WTC11 (cell line): ENCODE measurements at regions not wholly inside any gene's neighbourhood (a gene's known extent, or its start where the extent isn't known, plus 50 kb on each side); places are given as distances from the start of the nearest gene placed in this dataset.

Source experiments
- ATAC-seq: fragments of 200-7000 bp; cut with Tn5 transposase; 2 replicates; pipeline ENCODE4 v1.10.0; 2021; ENCODE audit warnings: mild to moderate bottlenecking, moderate library complexity
- CTCF ChIA-PET: fragments of 300-600 bp; sonication (Branson Sonifier 250); formaldehyde crosslinking; loops from one replicate; lab custom pipeline; 2021; ENCODE audit warnings: antibody characterized with exemption; lab: Charles Lee
- POLR2A ChIA-PET: fragments of 350-600 bp; sonication (Branson Sonifier 250); formaldehyde crosslinking; loops from one replicate; lab custom pipeline; 2021; ENCODE audit warnings: antibody characterized with exemption; lab: Charles Lee
- DNase-seq: peaks from one replicate; pipeline ENCODE4 v3.0.0; 2021; ENCODE audit warnings: low spot score
- H3K27ac Mint-ChIP-seq: 2 replicates; pipeline ENCODE4 v1.8.0; 2021; ENCODE audit warnings: mixed read lengths
- H3K27me3 Mint-ChIP-seq: 2 replicates; pipeline ENCODE4 v1.8.0; 2021; ENCODE audit warnings: low read depth, mild to moderate bottlenecking, moderate library complexity, mixed read lengths
- H3K36me3 Mint-ChIP-seq: 2 replicates; pipeline ENCODE4 v1.8.0; 2021; ENCODE audit warnings: mixed read lengths
- H3K4me1 Mint-ChIP-seq: 2 replicates; pipeline ENCODE4 v1.8.0; 2022; ENCODE audit warnings: mixed read lengths
- H3K4me3 Mint-ChIP-seq: 2 replicates; pipeline ENCODE4 v1.8.0; 2021; ENCODE audit warnings: mild to moderate bottlenecking, moderate library complexity, mixed read lengths
- H3K9me3 Mint-ChIP-seq: 2 replicates; pipeline ENCODE4 v1.8.0; 2021; ENCODE audit warnings: mixed read lengths
- AR ChIP-seq: fragments of 250-450 bp; sonication (Bioruptor Pico); IDR thresholded peaks from 2 replicates; pipeline ENCODE4 v1.9.0; 2021; ENCODE audit warnings: mild to moderate bottlenecking
- ARID4B ChIP-seq: sonication (generic); formaldehyde crosslinking; IDR thresholded peaks from 2 replicates; pipeline ENCODE4 v1.8.0; 2023; ENCODE audit warnings: missing genetic modification reagents, mild to moderate bottlenecking, borderline replicate concordance
- ATF6 ChIP-seq: sonication (generic); formaldehyde crosslinking; IDR thresholded peaks from 2 replicates; pipeline ENCODE4 v1.8.1; 2023; ENCODE audit warnings: mild to moderate bottlenecking, missing genetic modification reagents
- CREB1 ChIP-seq: sonication (generic); formaldehyde crosslinking; IDR thresholded peaks from 2 replicates; pipeline ENCODE4 v1.8.0; 2023; ENCODE audit warnings: mild to moderate bottlenecking, missing genetic modification reagents
- CTCF ChIP-seq: fragments of 200-600 bp; IDR thresholded peaks from 2 replicates; pipeline ENCODE4 v1.8.0; 2022; ENCODE audit warnings: antibody characterized with exemption
- ERG ChIP-seq: fragments of 250-450 bp; sonication (Bioruptor Pico); IDR thresholded peaks from 2 replicates; pipeline ENCODE4 v1.8.0; 2021; ENCODE audit warnings: mild to moderate bottlenecking
- ETV6 ChIP-seq: sonication (generic); formaldehyde crosslinking; IDR thresholded peaks from 2 replicates; pipeline ENCODE4 v1.8.1; 2022; ENCODE audit warnings: mild to moderate bottlenecking, missing genetic modification reagents
- JUN ChIP-seq: sonication (generic); formaldehyde crosslinking; IDR thresholded peaks from 2 replicates; pipeline ENCODE4 v1.8.0; 2023; ENCODE audit warnings: mild to moderate bottlenecking, missing genetic modification reagents
- KAT7 ChIP-seq: sonication (generic); formaldehyde crosslinking; IDR thresholded peaks from 2 replicates; pipeline ENCODE4 v1.8.1; 2023; ENCODE audit warnings: missing genetic modification reagents, mild to moderate bottlenecking, borderline replicate concordance
- NFE2L1 ChIP-seq: sonication (generic); formaldehyde crosslinking; IDR thresholded peaks from 2 replicates; pipeline ENCODE4 v1.8.1; 2023; ENCODE audit warnings: missing genetic modification reagents
- NR2C2 ChIP-seq: sonication (generic); formaldehyde crosslinking; IDR thresholded peaks from 2 replicates; pipeline ENCODE4 v1.8.0; 2022; ENCODE audit warnings: mild to moderate bottlenecking, missing genetic modification reagents
- NR3C1 ChIP-seq: sonication (generic); formaldehyde crosslinking; conservative IDR thresholded peaks from 2 replicates; pipeline ENCODE4 v1.8.1; 2023; ENCODE audit warnings: low read depth, mild to moderate bottlenecking, missing genetic modification reagents
- PREB ChIP-seq: sonication (generic); formaldehyde crosslinking; IDR thresholded peaks from 2 replicates; pipeline ENCODE4 v1.8.1; 2022; ENCODE audit warnings: mild to moderate bottlenecking, missing genetic modification reagents, moderate library complexity, borderline replicate concordance
- STAT6 ChIP-seq: sonication (generic); formaldehyde crosslinking; conservative IDR thresholded peaks from 2 replicates; pipeline ENCODE4 v1.8.1; 2023; ENCODE audit warnings: mild to moderate bottlenecking, low read depth, missing genetic modification reagents, moderate library complexity
- TEAD4 ChIP-seq: sonication (generic); formaldehyde crosslinking; IDR thresholded peaks from 2 replicates; pipeline ENCODE4 v1.8.0; 2022; ENCODE audit warnings: mild to moderate bottlenecking, missing genetic modification reagents
- TP53 ChIP-seq: sonication (generic); formaldehyde crosslinking; IDR thresholded peaks from 2 replicates; pipeline ENCODE4 v1.8.1; 2023; ENCODE audit warnings: mild to moderate bottlenecking, missing genetic modification reagents
- ZNF121 ChIP-seq: sonication (generic); formaldehyde crosslinking; IDR thresholded peaks from 2 replicates; pipeline ENCODE4 v1.8.0; 2023; ENCODE audit warnings: missing genetic modification reagents
- ZNF396 ChIP-seq: fragments of 250-450 bp; sonication (Bioruptor Pico); IDR thresholded peaks from 2 replicates; pipeline ENCODE4 v1.8.0; 2021; ENCODE audit warnings: mild to moderate bottlenecking, moderate library complexity, borderline replicate concordance
- TF ChIP-seq, protein P1 (sequence below): fragments of 250-450 bp; sonication (Bioruptor Pico); IDR thresholded peaks from 2 replicates; pipeline ENCODE4 v1.9.0; 2021; ENCODE audit warnings: moderate library complexity, mild to moderate bottlenecking, inconsistent platforms, borderline replicate concordance

DNA sequence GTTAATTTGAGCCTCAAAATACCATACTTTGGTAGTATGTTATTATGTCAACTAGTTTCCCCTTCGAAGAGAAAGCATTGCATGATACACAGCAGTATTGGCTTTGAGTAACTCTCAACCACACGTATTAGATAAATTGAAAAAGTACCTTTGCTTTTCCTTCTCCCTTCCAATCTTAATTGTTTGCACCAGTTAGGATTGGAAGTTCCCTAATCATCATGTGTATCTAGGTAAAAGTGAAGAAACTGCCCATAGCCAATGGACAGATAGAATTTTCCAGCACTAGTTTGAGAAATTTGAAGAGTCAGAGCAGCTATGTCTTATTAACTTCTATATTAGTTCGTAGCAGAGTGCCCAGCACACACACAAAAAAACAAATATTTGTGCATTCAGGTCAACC, 241.3 kb downstream of the COX7B2 start:
- POLR2A ChIA-PET: no interaction called here
- H3K4me3 Mint-ChIP-seq: no peak overlapping the region
- TF ChIP-seq AR (CRISPR knock-in tag) (no peak), NFE2L1 (no peak), TP53 (CRISPR knock-in tag) (no peak), CREB1 (CRISPR knock-in tag) (no peak), STAT6 (CRISPR knock-in tag) (no peak), KAT7 (CRISPR knock-in tag) (no peak), ATF6 (CRISPR knock-in tag) (no peak), ZNF396 (CRISPR knock-in tag) (no peak), JUN (CRISPR knock-in tag) (no peak), NR3C1 (CRISPR knock-in tag) (no peak), CTCF (no peak), ARID4B (CRISPR knock-in tag) (no peak), NR2C2 (CRISPR knock-in tag) (no peak), TEAD4 (CRISPR knock-in tag) (no peak), ZNF121 (no peak), ERG (CRISPR knock-in tag) (no peak), PREB (CRISPR knock-in tag) (no peak), ETV6 (CRISPR knock-in tag) (no peak)
- TF ChIP-seq, protein P1, sequence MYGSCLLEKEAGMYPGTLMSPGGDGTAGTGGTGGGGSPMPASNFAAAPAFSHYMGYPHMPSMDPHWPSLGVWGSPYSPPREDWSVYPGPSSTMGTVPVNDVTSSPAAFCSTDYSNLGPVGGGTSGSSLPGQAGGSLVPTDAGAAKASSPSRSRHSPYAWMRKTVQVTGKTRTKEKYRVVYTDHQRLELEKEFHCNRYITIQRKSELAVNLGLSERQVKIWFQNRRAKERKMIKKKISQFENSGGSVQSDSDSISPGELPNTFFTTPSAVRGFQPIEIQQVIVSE (CRISPR knock-in tag): no peak

More for the DNA sequence above, 241.3 kb downstream of the COX7B2 start:
- Mint-ChIP-seq H3K27ac (no peak overlapping the region), H3K27me3 (no peaks in the 10 kb centered on the region; the same call in 1 of the 2 replicates), H3K9me3 (peaks cover 12% of the 10 kb centered on the region), H3K36me3 (no peaks in the 10 kb centered on the region; the same call in 1 of the 2 replicates), H3K4me1 (no peaks in the 10 kb centered on the region)
- ATAC-seq (no peak), DNase-seq (no peak)
- CTCF ChIA-PET: no interaction called here
